C4-2B (cell line): ENCODE measurements at regions not wholly inside any gene's neighbourhood (a gene's known extent, or its start where the extent isn't known, plus 50 kb on each side); places are given as distances from the start of the nearest gene placed in this dataset.
"Not testable (repeated sequence)": the region's sequence is repeated elsewhere in the genome, so short reads cannot be mapped to it uniquely, and the experiment has no call there.

Experiments
- ZFX ChIP-seq: fragments of 450-650 bp; IDR thresholded peaks from 2 replicates; pipeline ENCODE4 v1.6.1; 2017
- TF ChIP-seq, protein P1 (sequence below): fragments of 450-650 bp; conservative IDR thresholded peaks from 2 replicates; pipeline ENCODE4 v1.5.1; 2017; ENCODE audit warnings: mild to moderate bottlenecking

DNA sequence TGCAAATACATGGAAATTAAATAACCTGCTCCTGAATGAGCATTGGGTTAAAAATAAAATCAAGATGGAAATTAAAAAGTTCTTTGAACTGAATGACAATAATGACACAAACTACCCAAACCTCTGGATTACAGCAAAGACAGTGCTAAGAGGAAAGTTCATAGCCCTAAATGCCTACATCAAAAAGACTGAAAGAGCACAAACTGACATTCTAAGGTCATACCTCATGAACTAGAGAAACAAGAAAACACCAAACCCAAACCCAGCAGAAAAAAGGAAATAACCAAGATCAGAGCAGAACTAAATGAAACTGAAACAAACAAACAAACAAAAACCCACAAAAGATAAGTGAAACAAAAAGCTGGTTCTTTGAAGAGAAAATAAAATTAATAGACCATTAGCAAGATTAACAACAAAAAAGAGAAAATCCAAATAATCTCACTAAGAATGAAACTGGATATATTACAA, 138.6 kb upstream of the PAX6 start:
- TF ChIP-seq, protein P1, sequence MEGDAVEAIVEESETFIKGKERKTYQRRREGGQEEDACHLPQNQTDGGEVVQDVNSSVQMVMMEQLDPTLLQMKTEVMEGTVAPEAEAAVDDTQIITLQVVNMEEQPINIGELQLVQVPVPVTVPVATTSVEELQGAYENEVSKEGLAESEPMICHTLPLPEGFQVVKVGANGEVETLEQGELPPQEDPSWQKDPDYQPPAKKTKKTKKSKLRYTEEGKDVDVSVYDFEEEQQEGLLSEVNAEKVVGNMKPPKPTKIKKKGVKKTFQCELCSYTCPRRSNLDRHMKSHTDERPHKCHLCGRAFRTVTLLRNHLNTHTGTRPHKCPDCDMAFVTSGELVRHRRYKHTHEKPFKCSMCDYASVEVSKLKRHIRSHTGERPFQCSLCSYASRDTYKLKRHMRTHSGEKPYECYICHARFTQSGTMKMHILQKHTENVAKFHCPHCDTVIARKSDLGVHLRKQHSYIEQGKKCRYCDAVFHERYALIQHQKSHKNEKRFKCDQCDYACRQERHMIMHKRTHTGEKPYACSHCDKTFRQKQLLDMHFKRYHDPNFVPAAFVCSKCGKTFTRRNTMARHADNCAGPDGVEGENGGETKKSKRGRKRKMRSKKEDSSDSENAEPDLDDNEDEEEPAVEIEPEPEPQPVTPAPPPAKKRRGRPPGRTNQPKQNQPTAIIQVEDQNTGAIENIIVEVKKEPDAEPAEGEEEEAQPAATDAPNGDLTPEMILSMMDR, result not testable (repeated sequence)
- TF ChIP-seq ZFX, result not testable (repeated sequence)
